AG09309 (cell line): ENCODE measurements at regions not wholly inside any gene's neighbourhood (a gene's known extent, or its start where the extent isn't known, plus 50 kb on each side); places are given as distances from the start of the nearest gene placed in this dataset.

Experiments
- DNase-seq: peaks from one replicate; pipeline ENCODE4 v3.0.0-alpha.2; 2010; ENCODE audit warnings: low read depth
- H3K4me3 ChIP-seq: 2 replicates; pipeline ENCODE4 v1.5.1; 2011; ENCODE audit warnings: mild to moderate bottlenecking, low read depth, low read length, moderate library complexity; ENCODE audit not compliant: control insufficient read depth
- CTCF ChIP-seq: IDR thresholded peaks from 2 replicates; pipeline ENCODE4 v1.5.1; 2011; ENCODE audit warnings: mild to moderate bottlenecking, low read depth, low read length, inconsistent platforms; ENCODE audit not compliant: insufficient read depth, control insufficient read depth; ENCODE audit errors: missing control alignments

- peak; percentile 75 for TF ChIP-seq CTCF
- H3K4me3 ChIP-seq, result no peak overlapping the region
- DNase-seq, result peak; percentile 67
These were observed 182.0 kb upstream of the SERP2 start for GRCh38 chr13:44191504-44192171.

GRCh38 chr13:44193731-44194130 lies 179.9 kb upstream of the SERP2 start:
- no peak for DNase-seq
- no peak overlapping the region for H3K4me3 ChIP-seq
- no peak for TF ChIP-seq CTCF

- DNase-seq, result no peak
- no peak for TF ChIP-seq CTCF
- H3K4me3 ChIP-seq, result no peak overlapping the region
These were observed 178.4 kb upstream of the SERP2 start for GRCh38 chr13:44195245-44195644.

GRCh38 chr13:44196196-44196751 lies 177.3 kb upstream of the SERP2 start:
- DNase-seq, result no peak
- no peak for TF ChIP-seq CTCF
- no peak overlapping the region for H3K4me3 ChIP-seq

- peak; percentile 2 for DNase-seq
- no peak for TF ChIP-seq CTCF
- no peak overlapping the region for H3K4me3 ChIP-seq
These were observed 175.5 kb upstream of the SERP2 start for GRCh38 chr13:44197791-44198770.

GRCh38 chr13:44198826-44199225 lies 174.8 kb upstream of the SERP2 start:
- H3K4me3 ChIP-seq, result no peak overlapping the region
- no peak for TF ChIP-seq CTCF
- DNase-seq, result no peak
